Testis (tissue), 2 donors: ENCODE measurements at regions not wholly inside any gene's neighbourhood (a gene's known extent, or its start where the extent isn't known, plus 50 kb on each side); places are given as distances from the start of the nearest gene placed in this dataset.

Source experiments
- DNase-seq: peaks from one replicate; pipeline ENCODE4 v3.0.0-alpha.2; 2019
- H3K27ac ChIP-seq, 2 donors: fragments of 200-600 bp; sonication (generic); one replicate each; pipeline ENCODE4 v1.5.1; 2019
- H3K27me3 ChIP-seq: fragments of 200-600 bp; sonication (generic); one replicate; pipeline ENCODE4 v1.5.1; 2019
- H3K36me3 ChIP-seq: fragments of 200-600 bp; sonication (generic); one replicate; pipeline ENCODE4 v1.5.1; 2017; ENCODE audit warnings: low read depth; ENCODE audit errors: missing control alignments
- H3K4me1 ChIP-seq: fragments of 200-600 bp; sonication (generic); one replicate; pipeline ENCODE4 v1.5.1; 2019
- H3K4me3 ChIP-seq, 2 donors: fragments of 200-600 bp; sonication (generic); one replicate each; pipeline ENCODE4 v1.5.1; 2017 to 2019
- H3K9me3 ChIP-seq: fragments of 200-600 bp; sonication (generic); one replicate; pipeline ENCODE4 v1.5.1; 2017
- CTCF ChIP-seq, 3 experiments: fragments of 450-650 bp in 2 of 3; fragments of 200-600 bp in 1 of 3; sonication (generic) in 1 of 3; IDR thresholded peaks; one replicate each; pipeline ENCODE4 v1.5.1; 2016 to 2019; ENCODE audit warnings: antibody characterized with exemption in 3 of 3, mild to moderate bottlenecking in 2 of 3, moderate library complexity in 1 of 3
- POLR2A ChIP-seq: fragments of 450-650 bp; IDR thresholded peaks from one replicate; pipeline ENCODE4 v1.6.1; 2017; ENCODE audit warnings: antibody characterized with exemption, mild to moderate bottlenecking, moderate library complexity
- WGBS, 2 donors: methylation state at CpG; one replicate each; pipeline ENCODE4 v1.1.5; 2018; 5-methylcytosine and 5-hydroxymethylcytosine counted together
- intact Hi-C: fragments of 100-400 bp; cut with DNase I; formaldehyde crosslinking; loops from one replicate; pipeline ENCODE4 v1.15.1; 2023; ENCODE audit warnings: low total_unique reads

GRCh38 chr22:47325249-47325648 is 562.8 kb downstream of the TBC1D22A start:
- H3K27ac ChIP-seq: no peak overlapping the region
- H3K36me3 ChIP-seq: no peaks in the 10 kb centered on the region
- intact Hi-C loops: no loop called here
- TF ChIP-seq CTCF (IDR thresholded peaks at IDR 0.05) (no peak), POLR2A (no peak)
- no peak overlapping the region for H3K4me3 ChIP-seq
- H3K4me1 ChIP-seq: no peaks in the 10 kb centered on the region
- no peaks in the 10 kb centered on the region for H3K27me3 ChIP-seq
- DNase-seq: no peak
- H3K9me3 ChIP-seq: no peaks in the 10 kb centered on the region
- WGBS, 2 donors: 95 to 96% methylated on average over 2 to 3 of the region's 3 CpGs

GRCh38 chr22:47324435-47324990 is 562.1 kb downstream of the TBC1D22A start:
- TF ChIP-seq POLR2A (no peak), CTCF (IDR thresholded peaks at IDR 0.05) (no peak)
- no peaks in the 10 kb centered on the region for H3K4me1 ChIP-seq
- DNase-seq: no peak
- intact Hi-C loops: no loop called here
- no peaks in the 10 kb centered on the region for H3K27me3 ChIP-seq
- H3K9me3 ChIP-seq: no peaks in the 10 kb centered on the region
- no peak overlapping the region for H3K4me3 ChIP-seq
- no peak overlapping the region for H3K27ac ChIP-seq
- WGBS, 2 donors: 68 to 80% methylated on average over 8 to 10 of the region's 10 CpGs
- H3K36me3 ChIP-seq: no peaks in the 10 kb centered on the region

- Histone ChIP-seq H3K27ac (no peak overlapping the region), H3K9me3 (no peaks in the 10 kb centered on the region), H3K4me3 (no peak overlapping the region), H3K36me3 (no peaks in the 10 kb centered on the region), H3K27me3 (no peaks in the 10 kb centered on the region), H3K4me1 (no peaks in the 10 kb centered on the region)
- DNase-seq: no peak
- 83 to 86% methylated on average over 6 of the region's 6 CpGs for WGBS, 2 donors
- TF ChIP-seq POLR2A: no peak
- TF ChIP-seq CTCF (IDR thresholded peaks at IDR 0.05): no peak
- intact Hi-C loops: no loop called here
Measured at GRCh38 chr22:47323518-47323917, 561.1 kb downstream of the TBC1D22A start.

- WGBS, 2 donors: 63 to 77% methylated on average over 7 of the region's 7 CpGs
- intact Hi-C loops: no loop called here
Measured at GRCh38 chr22:47322854-47323253, 560.4 kb downstream of the TBC1D22A start.

More at GRCh38 chr22:47322854-47323253, 560.4 kb downstream of the TBC1D22A start:
- H3K27me3 ChIP-seq: no peaks in the 10 kb centered on the region
- H3K36me3 ChIP-seq: no peaks in the 10 kb centered on the region
- H3K4me1 ChIP-seq: no peaks in the 10 kb centered on the region
- no peaks in the 10 kb centered on the region for H3K9me3 ChIP-seq
- no peak overlapping the region for H3K27ac ChIP-seq
- no peak overlapping the region for H3K4me3 ChIP-seq
- TF ChIP-seq POLR2A (no peak), CTCF (IDR thresholded peaks at IDR 0.05) (no peak)
- DNase-seq: no peak
